ENCODE measurements at regions not wholly inside any gene's neighbourhood (a gene's known extent, or its start where the extent isn't known, plus 50 kb on each side); places are given as distances from the start of the nearest gene placed in this dataset.

DNA sequence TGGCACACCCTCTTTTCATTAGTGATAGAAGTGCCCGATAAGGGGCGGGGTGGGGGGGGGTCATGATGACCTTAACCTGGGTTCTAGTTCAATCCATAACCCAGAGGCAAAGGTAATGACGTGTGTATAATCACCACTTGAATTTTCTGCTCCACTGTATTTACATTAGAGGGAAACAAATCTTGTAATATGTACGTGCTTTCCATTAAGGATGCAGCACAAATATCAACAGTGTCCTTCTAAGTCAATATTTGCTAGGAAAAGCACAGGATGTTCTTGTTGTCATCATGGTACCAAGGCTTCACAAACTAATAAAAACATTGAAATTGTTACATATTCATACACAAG, 121.2 kb upstream of the SLC38A2 start:
- TF ChIP-seq, protein P1, sequence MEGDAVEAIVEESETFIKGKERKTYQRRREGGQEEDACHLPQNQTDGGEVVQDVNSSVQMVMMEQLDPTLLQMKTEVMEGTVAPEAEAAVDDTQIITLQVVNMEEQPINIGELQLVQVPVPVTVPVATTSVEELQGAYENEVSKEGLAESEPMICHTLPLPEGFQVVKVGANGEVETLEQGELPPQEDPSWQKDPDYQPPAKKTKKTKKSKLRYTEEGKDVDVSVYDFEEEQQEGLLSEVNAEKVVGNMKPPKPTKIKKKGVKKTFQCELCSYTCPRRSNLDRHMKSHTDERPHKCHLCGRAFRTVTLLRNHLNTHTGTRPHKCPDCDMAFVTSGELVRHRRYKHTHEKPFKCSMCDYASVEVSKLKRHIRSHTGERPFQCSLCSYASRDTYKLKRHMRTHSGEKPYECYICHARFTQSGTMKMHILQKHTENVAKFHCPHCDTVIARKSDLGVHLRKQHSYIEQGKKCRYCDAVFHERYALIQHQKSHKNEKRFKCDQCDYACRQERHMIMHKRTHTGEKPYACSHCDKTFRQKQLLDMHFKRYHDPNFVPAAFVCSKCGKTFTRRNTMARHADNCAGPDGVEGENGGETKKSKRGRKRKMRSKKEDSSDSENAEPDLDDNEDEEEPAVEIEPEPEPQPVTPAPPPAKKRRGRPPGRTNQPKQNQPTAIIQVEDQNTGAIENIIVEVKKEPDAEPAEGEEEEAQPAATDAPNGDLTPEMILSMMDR (IDR thresholded peaks at IDR 0.05 in 2 of 3, conservative IDR thresholded peaks at IDR 0.05 in 1 of 3; ENCODE audit: borderline replicate concordance in 1 of 3, insufficient read depth in 1 of 3, low read depth in 2 of 3, low read length in 2 of 3) = no peak
- TF ChIP-seq EZH2 (IDR thresholded peaks at IDR 0.05) (no peak), EZH2phosphoT487 (IDR thresholded peaks at IDR 0.05; ENCODE audit: borderline replicate concordance) (no peak), POLR2A (IDR thresholded peaks at IDR 0.05; ENCODE audit: borderline replicate concordance, extremely low read depth, insufficient read depth, insufficient read length) (no peak), TCF7L2 (IDR thresholded peaks at IDR 0.05; ENCODE audit: borderline replicate concordance, extremely low read depth, insufficient read depth, insufficient read length) (no peak), CEBPB (IDR thresholded peaks at IDR 0.05; ENCODE audit: low read depth) (no peak), MAX (IDR thresholded peaks at IDR 0.05) (no peak)

All from HCT116 (cell line).